ENCODE measurements at regions not wholly inside any gene's neighbourhood (a gene's known extent, or its start where the extent isn't known, plus 50 kb on each side); places are given as distances from the start of the nearest gene placed in this dataset.

DNA sequence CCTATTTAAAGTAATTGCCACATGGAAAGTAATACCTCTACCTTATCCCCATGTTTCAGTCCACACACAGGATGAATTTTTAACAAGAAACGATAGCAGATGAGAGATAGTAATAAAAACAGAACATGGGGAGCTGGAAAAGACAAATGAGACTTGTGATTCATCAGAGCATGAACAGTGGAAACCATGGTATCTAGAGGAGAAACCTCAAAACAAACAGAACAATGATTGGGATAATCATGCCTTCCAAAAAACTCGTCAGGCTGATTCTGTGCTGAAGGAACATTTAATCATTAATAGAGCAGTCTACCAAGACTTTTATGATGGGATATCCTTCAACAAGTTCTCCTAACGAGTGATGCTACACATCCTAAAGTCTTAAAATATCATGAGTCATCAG, 1390.7 kb downstream of the FSCB start:
- TF ChIP-seq, protein P1, sequence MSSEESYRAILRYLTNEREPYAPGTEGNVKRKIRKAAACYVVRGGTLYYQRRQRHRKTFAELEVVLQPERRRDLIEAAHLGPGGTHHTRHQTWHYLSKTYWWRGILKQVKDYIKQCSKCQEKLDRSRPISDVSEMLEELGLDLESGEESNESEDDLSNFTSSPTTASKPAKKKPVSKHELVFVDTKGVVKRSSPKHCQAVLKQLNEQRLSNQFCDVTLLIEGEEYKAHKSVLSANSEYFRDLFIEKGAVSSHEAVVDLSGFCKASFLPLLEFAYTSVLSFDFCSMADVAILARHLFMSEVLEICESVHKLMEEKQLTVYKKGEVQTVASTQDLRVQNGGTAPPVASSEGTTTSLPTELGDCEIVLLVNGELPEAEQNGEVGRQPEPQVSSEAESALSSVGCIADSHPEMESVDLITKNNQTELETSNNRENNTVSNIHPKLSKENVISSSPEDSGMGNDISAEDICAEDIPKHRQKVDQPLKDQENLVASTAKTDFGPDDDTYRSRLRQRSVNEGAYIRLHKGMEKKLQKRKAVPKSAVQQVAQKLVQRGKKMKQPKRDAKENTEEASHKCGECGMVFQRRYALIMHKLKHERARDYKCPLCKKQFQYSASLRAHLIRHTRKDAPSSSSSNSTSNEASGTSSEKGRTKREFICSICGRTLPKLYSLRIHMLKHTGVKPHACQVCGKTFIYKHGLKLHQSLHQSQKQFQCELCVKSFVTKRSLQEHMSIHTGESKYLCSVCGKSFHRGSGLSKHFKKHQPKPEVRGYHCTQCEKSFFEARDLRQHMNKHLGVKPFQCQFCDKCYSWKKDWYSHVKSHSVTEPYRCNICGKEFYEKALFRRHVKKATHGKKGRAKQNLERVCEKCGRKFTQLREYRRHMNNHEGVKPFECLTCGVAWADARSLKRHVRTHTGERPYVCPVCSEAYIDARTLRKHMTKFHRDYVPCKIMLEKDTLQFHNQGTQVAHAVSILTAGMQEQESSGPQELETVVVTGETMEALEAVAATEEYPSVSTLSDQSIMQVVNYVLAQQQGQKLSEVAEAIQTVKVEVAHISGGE (tag by site-specific recombination; conservative IDR thresholded peaks at IDR 0.05; ENCODE audit: low read depth): no peak
- TF ChIP-seq RBAK (tag by site-specific recombination; IDR thresholded peaks at IDR 0.05): no peak
- no peak for TF ChIP-seq SETDB1 (IDR thresholded peaks at IDR 0.05; ENCODE audit: insufficient read length, low read length)
- TF ChIP-seq ZNF658 (tag by site-specific recombination; IDR thresholded peaks at IDR 0.05): no peak
- TF ChIP-seq, protein P2, sequence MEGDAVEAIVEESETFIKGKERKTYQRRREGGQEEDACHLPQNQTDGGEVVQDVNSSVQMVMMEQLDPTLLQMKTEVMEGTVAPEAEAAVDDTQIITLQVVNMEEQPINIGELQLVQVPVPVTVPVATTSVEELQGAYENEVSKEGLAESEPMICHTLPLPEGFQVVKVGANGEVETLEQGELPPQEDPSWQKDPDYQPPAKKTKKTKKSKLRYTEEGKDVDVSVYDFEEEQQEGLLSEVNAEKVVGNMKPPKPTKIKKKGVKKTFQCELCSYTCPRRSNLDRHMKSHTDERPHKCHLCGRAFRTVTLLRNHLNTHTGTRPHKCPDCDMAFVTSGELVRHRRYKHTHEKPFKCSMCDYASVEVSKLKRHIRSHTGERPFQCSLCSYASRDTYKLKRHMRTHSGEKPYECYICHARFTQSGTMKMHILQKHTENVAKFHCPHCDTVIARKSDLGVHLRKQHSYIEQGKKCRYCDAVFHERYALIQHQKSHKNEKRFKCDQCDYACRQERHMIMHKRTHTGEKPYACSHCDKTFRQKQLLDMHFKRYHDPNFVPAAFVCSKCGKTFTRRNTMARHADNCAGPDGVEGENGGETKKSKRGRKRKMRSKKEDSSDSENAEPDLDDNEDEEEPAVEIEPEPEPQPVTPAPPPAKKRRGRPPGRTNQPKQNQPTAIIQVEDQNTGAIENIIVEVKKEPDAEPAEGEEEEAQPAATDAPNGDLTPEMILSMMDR (tag by site-specific recombination; IDR thresholded peaks at IDR 0.05): no peak
- TF ChIP-seq SCRT1 (tag by site-specific recombination; IDR thresholded peaks at IDR 0.05; ENCODE audit: borderline replicate concordance): no peak
- TF ChIP-seq, protein P3, sequence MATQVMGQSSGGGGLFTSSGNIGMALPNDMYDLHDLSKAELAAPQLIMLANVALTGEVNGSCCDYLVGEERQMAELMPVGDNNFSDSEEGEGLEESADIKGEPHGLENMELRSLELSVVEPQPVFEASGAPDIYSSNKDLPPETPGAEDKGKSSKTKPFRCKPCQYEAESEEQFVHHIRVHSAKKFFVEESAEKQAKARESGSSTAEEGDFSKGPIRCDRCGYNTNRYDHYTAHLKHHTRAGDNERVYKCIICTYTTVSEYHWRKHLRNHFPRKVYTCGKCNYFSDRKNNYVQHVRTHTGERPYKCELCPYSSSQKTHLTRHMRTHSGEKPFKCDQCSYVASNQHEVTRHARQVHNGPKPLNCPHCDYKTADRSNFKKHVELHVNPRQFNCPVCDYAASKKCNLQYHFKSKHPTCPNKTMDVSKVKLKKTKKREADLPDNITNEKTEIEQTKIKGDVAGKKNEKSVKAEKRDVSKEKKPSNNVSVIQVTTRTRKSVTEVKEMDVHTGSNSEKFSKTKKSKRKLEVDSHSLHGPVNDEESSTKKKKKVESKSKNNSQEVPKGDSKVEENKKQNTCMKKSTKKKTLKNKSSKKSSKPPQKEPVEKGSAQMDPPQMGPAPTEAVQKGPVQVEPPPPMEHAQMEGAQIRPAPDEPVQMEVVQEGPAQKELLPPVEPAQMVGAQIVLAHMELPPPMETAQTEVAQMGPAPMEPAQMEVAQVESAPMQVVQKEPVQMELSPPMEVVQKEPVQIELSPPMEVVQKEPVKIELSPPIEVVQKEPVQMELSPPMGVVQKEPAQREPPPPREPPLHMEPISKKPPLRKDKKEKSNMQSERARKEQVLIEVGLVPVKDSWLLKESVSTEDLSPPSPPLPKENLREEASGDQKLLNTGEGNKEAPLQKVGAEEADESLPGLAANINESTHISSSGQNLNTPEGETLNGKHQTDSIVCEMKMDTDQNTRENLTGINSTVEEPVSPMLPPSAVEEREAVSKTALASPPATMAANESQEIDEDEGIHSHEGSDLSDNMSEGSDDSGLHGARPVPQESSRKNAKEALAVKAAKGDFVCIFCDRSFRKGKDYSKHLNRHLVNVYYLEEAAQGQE (tag by site-specific recombination; IDR thresholded peaks at IDR 0.05): no peak

Data from HEK293 (cell line).